Trophoblast cell (in vitro differentiated cells and primary cell): ENCODE measurements at regions not wholly inside any gene's neighbourhood (a gene's known extent, or its start where the extent isn't known, plus 50 kb on each side); places are given as distances from the start of the nearest gene placed in this dataset.
"Not testable (repeated sequence)": the region's sequence is repeated elsewhere in the genome, so short reads cannot be mapped to it uniquely, and the experiment has no call there.

Experiments
- DNase-seq, 2 donors: peaks; one replicate each; pipeline ENCODE4 v3.0.0-alpha.2; 2016
- H2AFZ ChIP-seq: 2 replicates; pipeline ENCODE4 v1.6.1; 2013; ENCODE audit warnings: low read length, moderate library complexity, mild to moderate bottlenecking; ENCODE audit not compliant: insufficient read depth, poor library complexity
- H2AK5ac ChIP-seq: 2 replicates; pipeline ENCODE4 v1.6.1; 2013; ENCODE audit warnings: mild to moderate bottlenecking, low read length
- H2BK120ac ChIP-seq: 2 replicates; pipeline ENCODE4 v1.6.1; 2013; ENCODE audit warnings: low read length, mild to moderate bottlenecking, moderate library complexity; ENCODE audit not compliant: insufficient read depth, poor library complexity
- H2BK12ac ChIP-seq: 2 replicates; pipeline ENCODE4 v1.6.1; 2013; ENCODE audit warnings: mild to moderate bottlenecking, low read length, moderate library complexity
- H2BK5ac ChIP-seq: 2 replicates; pipeline ENCODE4 v1.6.1; 2013; ENCODE audit warnings: low read length, low read depth, moderate library complexity, mild to moderate bottlenecking; ENCODE audit not compliant: poor library complexity
- H3K14ac ChIP-seq: 2 replicates; pipeline ENCODE4 v1.6.1; 2013; ENCODE audit warnings: mild to moderate bottlenecking, low read length
- H3K18ac ChIP-seq: 2 replicates; pipeline ENCODE4 v1.6.1; 2013; ENCODE audit warnings: mild to moderate bottlenecking, low read length
- H3K23ac ChIP-seq: 2 replicates; pipeline ENCODE4 v1.6.1; 2013; ENCODE audit warnings: low read length
- H3K27ac ChIP-seq: 2 replicates; pipeline ENCODE4 v1.5.1; 2013; ENCODE audit warnings: low read depth, mild to moderate bottlenecking, inconsistent platforms, low read length, moderate library complexity
- H3K27me3 ChIP-seq: 2 replicates; pipeline ENCODE4 v1.6.1; 2013; ENCODE audit warnings: inconsistent platforms, mild to moderate bottlenecking, low read length, moderate library complexity; ENCODE audit not compliant: insufficient read depth
- H3K36me3 ChIP-seq, 2 experiments: 1 replicate in 1 of 2; 2 replicates in 1 of 2; pipeline ENCODE4 v1.6.1; 2013; ENCODE audit warnings: low read length in 2 of 2, mild to moderate bottlenecking in 2 of 2, moderate library complexity in 1 of 2; ENCODE audit not compliant: insufficient read depth in 2 of 2, control insufficient read depth in 1 of 2
- H3K4ac ChIP-seq: 2 replicates; pipeline ENCODE4 v1.6.1; 2013; ENCODE audit warnings: low read depth, mild to moderate bottlenecking, low read length, moderate library complexity
- H3K4me1 ChIP-seq, 2 experiments: 1 replicate in 1 of 2; 2 replicates in 1 of 2; pipeline ENCODE4 v1.6.1; 2013; ENCODE audit warnings: low read length in 2 of 2, mild to moderate bottlenecking in 2 of 2, moderate library complexity in 1 of 2; ENCODE audit not compliant: insufficient read depth in 2 of 2, control insufficient read depth in 1 of 2
- H3K4me2 ChIP-seq: 2 replicates; pipeline ENCODE4 v1.6.1; 2013; ENCODE audit warnings: inconsistent platforms, mild to moderate bottlenecking, low read length, moderate library complexity
- H3K4me3 ChIP-seq: 2 replicates; pipeline ENCODE4 v1.5.1; 2013; ENCODE audit warnings: mild to moderate bottlenecking, low read depth, low read length, inconsistent platforms
- H3K79me1 ChIP-seq: one replicate; pipeline ENCODE4 v1.6.1; 2013; ENCODE audit warnings: low read length
- H3K79me2 ChIP-seq: 2 replicates; pipeline ENCODE4 v1.6.1; 2013; ENCODE audit warnings: low read length, mild to moderate bottlenecking; ENCODE audit not compliant: control insufficient read depth, insufficient read depth, poor library complexity
- H3K9ac ChIP-seq: 2 replicates; pipeline ENCODE4 v1.6.1; 2013; ENCODE audit warnings: mild to moderate bottlenecking, low read length
- H3K9me3 ChIP-seq: 2 replicates; pipeline ENCODE4 v1.6.1; 2013; ENCODE audit warnings: low read depth, mild to moderate bottlenecking, control low read depth, inconsistent platforms, low read length; ENCODE audit not compliant: insufficient read depth
- H4K12ac ChIP-seq: 2 replicates; pipeline ENCODE4 v1.6.1; 2013; ENCODE audit warnings: low read depth, mild to moderate bottlenecking, low read length, moderate library complexity
- H4K8ac ChIP-seq: 2 replicates; pipeline ENCODE4 v1.6.1; 2013; ENCODE audit warnings: low read depth, mild to moderate bottlenecking, low read length, moderate library complexity
- H4K91ac ChIP-seq: one replicate; pipeline ENCODE4 v1.6.1; 2013; ENCODE audit warnings: low read depth, mild to moderate bottlenecking, low read length, moderate library complexity
- WGBS: extraction: QIAGEN DNeasy Blood & Tissue Kit; methylation state at CpG from one replicate; pipeline ENCODE4 v1.1.7; 2013; ENCODE audit warnings: missing lambda C conversion rate; ENCODE audit not compliant: insufficient read length, insufficient coverage; ENCODE audit errors: extremely low coverage; 5-methylcytosine and 5-hydroxymethylcytosine counted together

GRCh38 chr7:124247691-124248090, 214.8 kb upstream of the TMEM229A start:
- H4K8ac ChIP-seq: no peak overlapping the region
- no peak overlapping the region for H3K27ac ChIP-seq
- no peak overlapping the region for H2AK5ac ChIP-seq
- H3K4me3 ChIP-seq: no peak overlapping the region
- peaks cover 2% of the 10 kb centered on the region for H3K79me2 ChIP-seq
- H2BK12ac ChIP-seq: no peak overlapping the region
- H3K4ac ChIP-seq: no peak overlapping the region
- H3K36me3 ChIP-seq: no peaks in the 10 kb centered on the region
- H2BK120ac ChIP-seq: peak overlapping the region; percentile 33
- no peak overlapping the region for H4K12ac ChIP-seq
- no peak overlapping the region for H3K18ac ChIP-seq
- H3K4me1 ChIP-seq: peaks cover 2% of the 10 kb centered on the region in 2 experiments
- no peak overlapping the region for H3K14ac ChIP-seq
- no peak overlapping the region for H2BK5ac ChIP-seq
- H3K27me3 ChIP-seq: no peaks in the 10 kb centered on the region
- no peak for DNase-seq
- no peak overlapping the region for H4K91ac ChIP-seq
- no peaks in the 10 kb centered on the region for H3K9me3 ChIP-seq
- no peak overlapping the region for H3K9ac ChIP-seq
- no peak overlapping the region for H3K23ac ChIP-seq
- H3K4me2 ChIP-seq: no peak overlapping the region
- H3K79me1 ChIP-seq: peaks cover 9% of the 10 kb centered on the region
- H2AFZ ChIP-seq: no peak overlapping the region
- no CpG with 5 or more reads among the region's 2 CpGs for WGBS

- Histone ChIP-seq H3K27me3 (no peaks in the 10 kb centered on the region), H3K9me3 (no peaks in the 10 kb centered on the region), H3K4me2 (no peak overlapping the region), H3K4ac (no peak overlapping the region), H3K4me3 (no peak overlapping the region), H3K79me1 (peaks cover 9% of the 10 kb centered on the region), H3K36me3 (no peaks in the 10 kb centered on the region), H4K12ac (peak overlapping the region; percentile 8), H3K4me1 (peaks cover 2% of the 10 kb centered on the region in 2 experiments), H3K27ac (peak overlapping the region; percentile 93), H2BK5ac (peak overlapping the region; percentile 90), H3K14ac (peak overlapping the region; percentile 59), H3K23ac (no peak overlapping the region), H2BK120ac (peak overlapping the region; percentile 85), H2AFZ (no peak overlapping the region), H4K91ac (peak overlapping the region; percentile 95), H2BK12ac (peak overlapping the region; percentile 33), H3K79me2 (peaks cover 2% of the 10 kb centered on the region), H2AK5ac (no peak overlapping the region), H3K9ac (no peak overlapping the region), H4K8ac (peak overlapping the region; percentile 14), H3K18ac (no peak overlapping the region)
- no CpG with 5 or more reads among the region's 2 CpGs for WGBS
- DNase-seq: peak; percentile 2 to 55
These were observed 213.5 kb upstream of the TMEM229A start for GRCh38 chr7:124246262-124246863.

- H3K4me1 ChIP-seq, H4K91ac ChIP-seq, H2AK5ac ChIP-seq, H3K23ac ChIP-seq, H3K4me3 ChIP-seq, H3K9ac ChIP-seq, H4K12ac ChIP-seq, H2AFZ ChIP-seq, H3K79me2 ChIP-seq, H3K36me3 ChIP-seq, H3K79me1 ChIP-seq, H3K4me2 ChIP-seq, DNase-seq, H2BK5ac ChIP-seq, H3K14ac ChIP-seq, H3K27me3 ChIP-seq, H4K8ac ChIP-seq, H3K18ac ChIP-seq, H3K27ac ChIP-seq, H3K9me3 ChIP-seq, H3K4ac ChIP-seq: not testable (repeated sequence)
- Histone ChIP-seq H2BK12ac (peak overlapping the region; percentile 49), H2BK120ac (peak overlapping the region; percentile 22)
These were observed 211.6 kb upstream of the TMEM229A start for GRCh38 chr7:124244469-124244868.

GRCh38 chr7:124219681-124220080, 186.8 kb upstream of the TMEM229A start:
- no peak overlapping the region for H2BK12ac ChIP-seq
- no peak overlapping the region for H4K12ac ChIP-seq
- no peak for DNase-seq
- H3K4me2 ChIP-seq: no peak overlapping the region
- no peaks in the 10 kb centered on the region for H3K79me2 ChIP-seq
- H3K4me3 ChIP-seq: no peak overlapping the region
- no peak overlapping the region for H3K23ac ChIP-seq
- no peaks in the 10 kb centered on the region for H3K4me1 ChIP-seq
- H3K18ac ChIP-seq: no peak overlapping the region
- H3K9ac ChIP-seq: no peak overlapping the region
- no peak overlapping the region for H3K14ac ChIP-seq
- H2AFZ ChIP-seq: no peak overlapping the region
- no CpG with 5 or more reads among the region's 3 CpGs for WGBS
- H2AK5ac ChIP-seq: no peak overlapping the region
- peaks cover 5% of the 10 kb centered on the region for H3K9me3 ChIP-seq
- H3K27ac ChIP-seq: no peak overlapping the region
- no peak overlapping the region for H4K91ac ChIP-seq
- no peaks in the 10 kb centered on the region for H3K36me3 ChIP-seq
- no peak overlapping the region for H2BK120ac ChIP-seq
- H3K4ac ChIP-seq: no peak overlapping the region
- no peak overlapping the region for H2BK5ac ChIP-seq
- no peaks in the 10 kb centered on the region for H3K79me1 ChIP-seq
- no peaks in the 10 kb centered on the region for H3K27me3 ChIP-seq
- no peak overlapping the region for H4K8ac ChIP-seq
